ENCODE measurements at regions not wholly inside any gene's neighbourhood (a gene's known extent, or its start where the extent isn't known, plus 50 kb on each side); places are given as distances from the start of the nearest gene placed in this dataset.

DNA sequence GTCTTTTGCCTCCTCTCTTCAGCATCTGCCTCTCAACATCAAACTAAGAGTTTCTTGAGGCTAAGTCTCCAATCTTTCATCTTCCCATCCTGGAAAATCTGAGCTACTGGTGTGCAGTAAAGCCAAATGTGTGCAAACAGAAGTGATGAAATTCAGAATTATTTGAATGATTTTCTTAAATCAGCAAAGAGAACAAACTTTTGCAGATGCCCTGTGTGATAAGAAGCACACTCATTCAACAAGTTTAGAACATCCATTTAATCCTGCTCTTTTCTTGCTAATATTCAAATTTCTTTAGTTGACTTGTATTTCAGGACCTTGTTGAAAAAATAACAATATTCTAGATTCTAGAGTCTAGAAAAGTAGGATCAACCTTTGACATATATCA lies 1374.9 kb upstream of the CELF4 start:
- TF ChIP-seq POLR2AphosphoS5 (IDR thresholded peaks at IDR 0.05; ENCODE audit: insufficient read depth, low read depth, low read length) (no peak), EZH2 (IDR thresholded peaks at IDR 0.05; ENCODE audit: borderline replicate concordance, low read depth, low read length, severe bottlenecking) (no peak), CTCF (IDR thresholded peaks at IDR 0.05; ENCODE audit: extremely low read depth in 1 of 2, insufficient read depth in 1 of 2, low read depth in 1 of 2, low read length in 2 of 2) (no peak), MYC (IDR thresholded peaks at IDR 0.05; ENCODE audit: low read depth, low read length) (no peak), GATA2 (IDR thresholded peaks at IDR 0.05; ENCODE audit: insufficient read depth, insufficient read length, low read depth, low read length) (no peak), FOS (IDR thresholded peaks at IDR 0.05; ENCODE audit: borderline replicate concordance, insufficient read depth, low read length) (no peak), POLR2A (IDR thresholded peaks at IDR 0.05; ENCODE audit: low read depth, low read length) (no peak)
- TF ChIP-seq, protein P1, sequence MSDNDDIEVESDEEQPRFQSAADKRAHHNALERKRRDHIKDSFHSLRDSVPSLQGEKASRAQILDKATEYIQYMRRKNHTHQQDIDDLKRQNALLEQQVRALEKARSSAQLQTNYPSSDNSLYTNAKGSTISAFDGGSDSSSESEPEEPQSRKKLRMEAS (IDR thresholded peaks at IDR 0.05; ENCODE audit: insufficient read depth, insufficient read length): no peak

All from endothelial cell of umbilical vein (primary cell).